Ascending aorta (tissue), 2 donors: ENCODE measurements at regions not wholly inside any gene's neighbourhood (a gene's known extent, or its start where the extent isn't known, plus 50 kb on each side); places are given as distances from the start of the nearest gene placed in this dataset.

Experiments
- DNase-seq, 2 donors: peaks; one replicate each; pipeline ENCODE4 v3.0.0-alpha.2; 2019; ENCODE audit warnings: low spot score in 2 of 2
- H3K27ac ChIP-seq, 2 donors: fragments of 200-600 bp; sonication (generic); one replicate each; pipeline ENCODE4 v1.5.1; 2016 to 2017; ENCODE audit warnings: mild to moderate bottlenecking in 1 of 2
- H3K27me3 ChIP-seq: fragments of 200-600 bp; sonication (generic); one replicate; pipeline ENCODE4 v1.5.1; 2017
- H3K36me3 ChIP-seq, 2 donors: fragments of 200-600 bp; sonication (generic); one replicate each; pipeline ENCODE4 v1.5.1; 2016
- H3K4me1 ChIP-seq, 2 donors: fragments of 200-600 bp; sonication (generic); one replicate each; pipeline ENCODE4 v1.5.1; 2016 to 2017; ENCODE audit warnings: mild to moderate bottlenecking in 1 of 2
- H3K4me3 ChIP-seq, 2 donors: fragments of 200-600 bp; sonication (generic); one replicate each; pipeline ENCODE4 v1.5.1; 2016 to 2017; ENCODE audit warnings: mild to moderate bottlenecking in 1 of 2
- H3K9me3 ChIP-seq, 2 donors: fragments of 200-600 bp; sonication (generic); one replicate each; pipeline ENCODE4 v1.5.1; 2016
- intact Hi-C: fragments of 100-400 bp; cut with DNase I; formaldehyde crosslinking; loops from one replicate; pipeline ENCODE4 v1.15.1; 2023
- TF ChIP-seq, protein P1 (sequence below), 3 experiments: fragments of 200-600 bp in 2 of 3; fragments of 450-650 bp in 1 of 3; sonication (generic) in 2 of 3; IDR thresholded peaks; one replicate each; pipeline ENCODE4 v1.5.1; 2016 to 2019; ENCODE audit warnings: antibody characterized with exemption in 3 of 3, mild to moderate bottlenecking in 1 of 3, moderate library complexity in 1 of 3

- H3K27ac ChIP-seq, result no peak overlapping the region
Observed at GRCh38 chr7:25617214-25617613, 388.9 kb upstream of the NPVF start.

GRCh38 chr7:25617673-25618072, 389.4 kb upstream of the NPVF start:
- H3K9me3 ChIP-seq, result peaks cover 0 to under 1% of the 10 kb centered on the region in 2 donors
- H3K27ac ChIP-seq, result no peak overlapping the region
- DNase-seq, result no peak
- H3K36me3 ChIP-seq, result no peaks in the 10 kb centered on the region
- intact Hi-C loops, result loop anchor here (5.0 kb wide), 1 partner anchor 235 kb away; no protein-coding TSS in a partner anchor
- peaks cover 19 to 42% of the 10 kb centered on the region in 2 donors for H3K4me1 ChIP-seq
- H3K27me3 ChIP-seq, result no peaks in the 10 kb centered on the region
- no peak overlapping the region for H3K4me3 ChIP-seq
- TF ChIP-seq, protein P1, sequence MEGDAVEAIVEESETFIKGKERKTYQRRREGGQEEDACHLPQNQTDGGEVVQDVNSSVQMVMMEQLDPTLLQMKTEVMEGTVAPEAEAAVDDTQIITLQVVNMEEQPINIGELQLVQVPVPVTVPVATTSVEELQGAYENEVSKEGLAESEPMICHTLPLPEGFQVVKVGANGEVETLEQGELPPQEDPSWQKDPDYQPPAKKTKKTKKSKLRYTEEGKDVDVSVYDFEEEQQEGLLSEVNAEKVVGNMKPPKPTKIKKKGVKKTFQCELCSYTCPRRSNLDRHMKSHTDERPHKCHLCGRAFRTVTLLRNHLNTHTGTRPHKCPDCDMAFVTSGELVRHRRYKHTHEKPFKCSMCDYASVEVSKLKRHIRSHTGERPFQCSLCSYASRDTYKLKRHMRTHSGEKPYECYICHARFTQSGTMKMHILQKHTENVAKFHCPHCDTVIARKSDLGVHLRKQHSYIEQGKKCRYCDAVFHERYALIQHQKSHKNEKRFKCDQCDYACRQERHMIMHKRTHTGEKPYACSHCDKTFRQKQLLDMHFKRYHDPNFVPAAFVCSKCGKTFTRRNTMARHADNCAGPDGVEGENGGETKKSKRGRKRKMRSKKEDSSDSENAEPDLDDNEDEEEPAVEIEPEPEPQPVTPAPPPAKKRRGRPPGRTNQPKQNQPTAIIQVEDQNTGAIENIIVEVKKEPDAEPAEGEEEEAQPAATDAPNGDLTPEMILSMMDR (IDR thresholded peaks at IDR 0.05), result no peak

More at GRCh38 chr7:25617214-25617613, 388.9 kb upstream of the NPVF start:
- Histone ChIP-seq H3K9me3 (peaks cover 0 to 6% of the 10 kb centered on the region in 2 donors), H3K4me1 (peaks cover 19 to 42% of the 10 kb centered on the region in 2 donors), H3K4me3 (no peak overlapping the region), H3K27me3 (no peaks in the 10 kb centered on the region), H3K36me3 (no peaks in the 10 kb centered on the region)
- no peak for DNase-seq
- TF ChIP-seq, protein P1 (IDR thresholded peaks at IDR 0.05), result no peak
- intact Hi-C loops, result loop anchor here (5.0 kb wide), 1 partner anchor 235 kb away; no protein-coding TSS in a partner anchor

DNA sequence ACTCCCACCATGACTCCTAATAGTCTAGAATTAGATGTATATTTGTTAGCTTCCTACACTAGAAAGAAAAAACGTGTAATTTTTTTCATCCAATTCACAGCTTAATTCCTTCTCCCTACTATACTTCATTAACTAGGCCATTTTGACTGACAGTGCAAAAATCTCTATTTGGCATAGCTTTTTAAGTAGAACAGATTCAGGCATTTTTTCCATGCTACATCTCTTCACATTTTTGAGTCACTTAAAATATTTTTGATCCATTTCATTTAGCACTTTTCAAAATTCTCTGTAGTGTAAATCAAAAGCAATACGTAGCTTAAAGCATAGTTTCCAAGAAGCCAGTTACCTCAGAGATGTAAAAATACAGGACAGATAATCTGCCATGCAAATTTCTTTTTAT, 391.1 kb upstream of the NPVF start:
- peak overlapping the region in 1 of 2 donors; percentile 38 for H3K27ac ChIP-seq
- no peak overlapping the region for H3K4me3 ChIP-seq
- TF ChIP-seq, protein P1 (IDR thresholded peaks at IDR 0.05), result no peak
- peaks cover 19 to 41% of the 10 kb centered on the region in 2 donors for H3K4me1 ChIP-seq
- no peaks in the 10 kb centered on the region for H3K36me3 ChIP-seq
- intact Hi-C loops, result loop anchor here (5.0 kb wide), 1 partner anchor 233 kb away; no protein-coding TSS in a partner anchor
- no peak for DNase-seq
- no peaks in the 10 kb centered on the region for H3K9me3 ChIP-seq
- H3K27me3 ChIP-seq, result no peaks in the 10 kb centered on the region

GRCh38 chr7:25619963-25620799, 391.9 kb upstream of the NPVF start:
- TF ChIP-seq, protein P1 (IDR thresholded peaks at IDR 0.05), result no peak
- H3K9me3 ChIP-seq, result no peaks in the 10 kb centered on the region
- H3K27ac ChIP-seq, result peak overlapping the region; percentile 21 to 54
- peaks cover 17 to 37% of the 10 kb centered on the region in 2 donors for H3K4me1 ChIP-seq
- no peaks in the 10 kb centered on the region for H3K27me3 ChIP-seq
- H3K4me3 ChIP-seq, result no peak overlapping the region
- no peak for DNase-seq
- H3K36me3 ChIP-seq, result no peaks in the 10 kb centered on the region
- intact Hi-C loops, result loop anchor here (5.0 kb wide), 1 partner anchor 232 kb away; no protein-coding TSS in a partner anchor

- TF ChIP-seq, protein P1 (IDR thresholded peaks at IDR 0.05), result no peak
- Histone ChIP-seq H3K36me3 (no peaks in the 10 kb centered on the region), H3K4me1 (peaks cover 13 to 25% of the 10 kb centered on the region in 2 donors), H3K27ac (no peak overlapping the region), H3K9me3 (no peaks in the 10 kb centered on the region), H3K27me3 (no peaks in the 10 kb centered on the region), H3K4me3 (no peak overlapping the region)
- DNase-seq, result no peak
- intact Hi-C loops, result no loop called here
Observed at GRCh38 chr7:25621993-25622392, 393.7 kb upstream of the NPVF start.
